GM04504 (cell line): ENCODE measurements at regions not wholly inside any gene's neighbourhood (a gene's known extent, or its start where the extent isn't known, plus 50 kb on each side); places are given as distances from the start of the nearest gene placed in this dataset.
"Not testable (repeated sequence)": the region's sequence is repeated elsewhere in the genome, so short reads cannot be mapped to it uniquely, and the experiment has no call there.

Source experiments
- DNase-seq: peaks from one replicate; pipeline ENCODE4 v3.0.0-alpha.2; 2012; ENCODE audit warnings: low read depth

DNA sequence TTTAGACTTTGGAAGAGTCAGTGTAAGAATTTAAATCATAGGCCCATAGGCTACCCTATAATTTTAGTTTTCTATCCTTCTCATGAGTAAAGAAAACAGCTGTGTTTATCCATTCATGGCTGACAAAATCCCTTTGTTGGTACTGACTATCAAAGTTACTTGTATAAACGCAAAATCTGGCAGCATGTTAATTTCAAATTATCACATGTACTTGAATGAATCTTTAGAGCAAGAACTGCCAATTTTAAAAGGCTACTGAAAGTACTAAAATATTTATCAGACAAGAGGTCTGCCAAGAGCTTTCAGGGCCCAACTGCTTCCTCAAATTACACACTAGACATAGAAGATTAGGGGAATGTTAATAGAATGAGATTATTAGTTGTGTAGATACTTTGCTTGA is 66.6 kb downstream of the MYL12B start:
- DNase-seq = no peak

DNA sequence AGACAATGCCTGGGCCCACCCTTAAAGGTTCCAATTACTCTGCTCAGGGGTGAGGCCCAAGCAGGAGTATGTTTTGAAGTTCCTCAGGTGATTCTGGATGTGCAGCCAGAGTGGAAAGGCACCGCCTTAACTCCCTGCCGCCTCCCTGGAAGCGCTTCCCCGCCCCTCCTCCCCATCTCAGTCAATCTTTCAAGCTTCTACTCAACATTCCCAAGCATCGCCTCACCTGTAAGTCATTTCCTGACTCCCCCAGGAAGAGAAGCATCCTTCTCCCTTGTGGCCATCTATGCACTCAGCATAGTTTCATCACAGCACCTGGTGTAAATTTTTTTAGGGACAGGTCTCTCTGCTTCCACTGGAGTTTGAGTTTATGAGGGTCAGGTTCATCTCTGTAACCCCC is 67.5 kb downstream of the MYL12B start:
- no peak for DNase-seq

DNA sequence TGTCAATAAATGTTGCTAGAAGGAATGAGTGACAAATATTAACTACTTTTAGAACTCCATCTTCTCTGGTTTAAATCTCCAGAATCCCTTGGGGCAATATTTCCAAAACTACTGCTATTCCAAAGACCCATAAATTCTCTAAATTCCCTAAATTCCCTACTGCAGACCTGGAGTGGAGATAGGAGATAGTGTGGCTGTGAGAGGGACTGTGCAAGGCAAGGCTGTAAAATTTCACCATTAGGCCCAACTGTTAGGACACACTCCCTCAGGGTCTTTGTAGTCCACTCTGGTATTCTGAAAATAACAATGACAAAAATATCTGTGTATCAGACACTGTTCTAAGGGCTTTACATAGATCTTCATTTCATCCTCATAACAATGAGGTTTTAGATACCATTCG is 67.9 kb downstream of the MYL12B start:
- no peak for DNase-seq

DNA sequence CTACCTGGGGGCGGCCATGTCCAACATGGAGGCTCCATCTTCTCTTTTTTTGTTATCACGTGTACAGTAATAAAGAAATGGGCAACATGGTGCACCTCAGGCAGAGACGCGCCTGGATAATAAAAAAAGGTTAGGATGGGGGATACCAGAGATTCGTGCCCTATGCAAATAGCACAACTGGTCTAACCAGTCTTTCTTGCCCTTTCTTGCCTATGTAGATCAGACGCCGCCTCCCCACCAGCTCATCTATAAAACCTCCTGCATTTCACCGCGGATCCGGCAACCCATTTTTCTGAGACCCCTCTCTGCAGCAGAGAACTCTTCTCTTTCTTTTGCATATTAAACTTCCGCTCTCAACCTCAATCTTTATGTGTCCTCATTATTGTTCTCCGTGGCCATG is 68.7 kb downstream of the MYL12B start:
- no peak for DNase-seq

DNA sequence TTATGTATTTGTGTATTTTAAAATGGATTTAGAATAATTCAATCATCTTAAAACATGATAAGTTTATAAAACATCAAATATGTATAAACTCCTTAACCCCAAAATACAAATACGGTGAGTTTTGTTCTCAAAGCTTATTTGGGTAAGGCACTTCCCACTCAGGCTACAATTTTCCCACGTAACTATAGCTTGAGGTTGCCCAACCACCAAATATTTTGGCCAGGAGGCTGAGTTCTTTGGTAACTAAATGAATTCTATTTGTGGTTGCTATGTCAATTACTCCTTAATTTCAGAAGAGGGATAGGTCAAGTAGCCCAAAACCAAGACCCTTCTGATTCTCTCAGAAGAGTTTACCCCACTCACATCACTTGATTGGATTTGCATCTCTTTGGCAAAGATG is 70.4 kb downstream of the MYL12B start:
- DNase-seq = no peak

DNA sequence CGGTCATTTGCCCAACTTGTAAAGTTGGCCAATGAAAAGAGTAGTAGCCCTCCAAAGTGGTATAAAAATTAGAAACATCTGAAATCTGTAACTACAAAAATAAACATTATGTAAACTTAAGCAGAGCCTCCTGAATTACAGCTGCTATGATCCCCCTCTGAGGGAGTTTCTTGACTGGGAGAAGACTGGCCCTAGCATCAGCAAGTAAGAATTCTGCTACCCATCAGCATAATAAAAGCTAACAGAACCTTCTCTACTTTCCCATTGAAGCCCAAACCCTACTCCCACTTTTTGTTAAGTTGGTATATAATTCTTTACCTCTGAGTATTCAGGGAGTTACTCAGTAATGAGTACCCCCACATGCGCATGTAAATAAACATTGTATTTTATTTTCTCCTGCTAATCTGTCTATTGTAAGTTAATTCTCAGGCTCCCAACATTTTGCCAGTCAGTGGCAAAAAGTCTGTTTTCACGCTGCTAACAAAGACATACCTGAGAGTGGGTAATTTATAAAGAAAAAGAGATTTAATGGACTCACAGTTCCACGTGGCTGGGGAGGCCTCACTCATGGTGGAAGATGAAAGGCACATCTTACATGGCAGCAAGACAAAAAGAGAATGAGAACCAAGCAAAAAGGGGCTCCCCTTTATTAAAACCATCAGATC is 71.3 kb downstream of the MYL12B start:
- DNase-seq = no peak

DNA sequence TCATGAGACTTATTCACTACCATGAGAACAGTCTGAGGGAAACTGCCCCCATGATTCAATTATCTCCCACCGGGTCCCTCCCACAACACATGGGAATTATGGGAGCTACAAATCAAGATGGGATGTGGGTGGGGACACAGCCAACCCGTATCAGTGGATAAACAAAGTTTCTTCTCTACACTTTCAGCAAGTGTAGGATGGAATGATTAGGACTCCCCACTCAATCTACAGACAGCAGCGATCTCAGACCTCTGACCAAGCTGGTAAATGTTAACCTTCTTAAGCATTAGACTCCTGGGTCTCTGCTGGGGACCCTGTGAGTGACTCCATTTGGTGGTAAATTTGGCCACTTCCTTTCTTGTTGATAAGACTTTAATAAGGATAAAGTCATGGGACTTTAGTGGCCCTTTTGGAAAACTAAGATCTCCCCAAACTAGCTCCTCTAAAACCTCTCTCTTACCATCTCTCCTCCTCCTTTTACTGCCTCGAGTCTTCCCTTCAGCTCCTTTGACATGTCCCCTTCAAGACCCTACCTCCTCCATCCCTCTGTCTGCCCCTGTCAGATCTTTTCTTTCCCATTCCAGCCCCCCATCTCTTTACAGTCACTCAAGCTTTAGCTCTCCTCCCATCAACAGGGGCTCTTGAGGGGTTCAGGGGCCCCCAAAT is 71.9 kb downstream of the MYL12B start:
- no peak for DNase-seq

DNA sequence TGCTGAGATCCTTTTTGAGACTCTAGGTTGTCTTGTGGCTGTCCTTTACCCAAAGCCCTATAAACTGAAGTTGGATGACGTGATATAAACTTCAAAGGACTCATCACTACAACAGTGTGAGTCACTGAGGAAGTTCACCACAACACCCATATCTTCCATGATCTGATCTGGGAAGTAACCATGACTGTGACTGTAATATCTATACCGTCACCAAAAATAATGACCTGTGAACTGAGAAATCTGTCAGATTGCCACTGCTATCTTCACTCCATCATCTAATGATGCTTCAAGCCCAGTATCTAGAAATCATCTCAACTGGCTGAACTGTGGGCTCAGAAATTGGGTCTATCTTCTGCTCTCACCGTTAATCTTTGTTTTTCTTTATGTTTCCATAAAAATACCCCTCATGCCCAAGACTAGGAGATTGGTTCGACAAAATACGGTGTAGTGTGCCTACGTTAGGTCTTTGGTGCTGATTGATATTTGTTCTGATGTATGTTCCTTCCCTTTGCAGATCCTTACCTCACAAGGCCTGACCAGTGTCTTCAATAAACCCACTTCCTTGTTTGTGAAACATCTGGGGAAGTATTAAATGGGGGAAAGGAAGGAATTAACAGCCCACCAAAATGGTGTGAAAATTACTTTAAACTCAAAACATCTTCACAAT is 78.2 kb downstream of the MYL12B start:
- no peak for DNase-seq

DNA sequence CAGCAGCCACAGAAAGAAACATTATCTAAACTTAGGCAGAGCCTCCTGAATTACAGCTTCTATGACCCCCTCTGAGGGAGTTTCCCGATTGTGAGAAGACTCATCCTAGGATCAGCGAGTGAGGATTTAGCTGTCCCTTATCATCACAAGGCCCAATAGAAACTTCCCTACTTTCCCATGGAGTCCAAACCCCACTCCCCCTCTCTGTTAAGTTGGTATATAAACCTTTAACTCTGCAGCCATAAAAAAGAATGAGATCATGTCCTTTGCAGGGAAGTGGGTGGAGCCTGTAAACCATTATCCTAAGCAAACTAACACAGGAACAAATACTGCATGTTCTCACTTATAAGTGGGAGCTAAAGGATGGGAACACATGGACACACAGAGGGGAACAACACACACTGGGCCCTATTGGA is 78.8 kb downstream of the MYL12B start:
- DNase-seq = no peak

DNA sequence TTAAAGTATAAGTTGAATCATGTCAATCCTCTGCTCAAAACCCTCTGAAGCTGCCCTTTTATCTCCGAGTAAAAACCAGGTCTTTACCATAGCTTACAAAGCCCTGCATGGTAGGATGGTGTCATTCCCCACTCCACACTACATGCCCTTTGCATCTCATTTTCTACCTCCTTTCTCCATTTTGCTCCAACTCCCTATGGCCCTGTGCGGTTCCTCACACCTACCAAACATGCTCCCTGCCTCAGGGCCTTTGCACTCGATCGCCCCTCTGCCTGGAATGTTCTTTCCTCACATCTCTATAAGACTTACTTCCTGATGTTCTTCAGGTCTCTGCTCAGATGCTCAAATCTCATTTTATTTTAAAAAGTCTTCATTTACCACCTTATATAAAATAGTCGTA is 80.7 kb downstream of the MYL12B start:
- no peak for DNase-seq

DNA sequence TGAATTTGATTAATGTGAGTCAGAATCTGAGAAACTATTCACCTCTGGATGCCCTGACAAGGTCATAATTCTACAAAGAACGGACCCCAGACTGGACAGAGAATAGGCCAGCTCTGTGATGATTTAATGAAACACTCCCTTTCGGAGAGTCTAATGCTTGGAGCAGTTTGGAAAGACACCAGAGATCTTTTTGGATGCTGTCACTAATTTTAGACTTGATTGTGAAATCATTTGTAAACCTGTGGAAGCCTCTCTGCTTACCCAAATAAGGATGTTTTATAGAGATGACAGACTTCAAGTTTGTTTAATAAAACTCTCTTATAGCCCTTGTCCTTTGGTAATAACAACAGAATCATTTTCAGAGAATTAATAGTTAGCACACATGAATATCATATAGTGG is 83.5 kb downstream of the MYL12B start:
- no peak for DNase-seq

DNA sequence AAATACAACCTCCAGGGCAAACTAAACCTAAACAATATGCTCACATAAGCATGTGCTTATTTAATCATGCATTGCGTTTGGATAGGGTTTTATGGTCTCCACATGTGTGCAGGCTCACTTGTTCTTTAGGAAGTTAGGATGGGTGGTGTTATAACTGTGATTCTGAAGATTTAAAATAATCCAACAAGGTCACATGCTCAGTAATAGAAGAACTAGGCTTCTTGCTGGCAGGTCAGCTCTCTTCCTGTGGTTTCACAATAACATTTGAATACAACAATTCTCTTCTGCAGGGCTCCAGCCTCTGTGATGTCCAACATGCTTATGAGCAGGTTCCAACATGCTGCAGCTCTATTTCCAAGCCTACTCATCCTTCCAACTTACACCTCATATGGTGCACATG is 84.0 kb downstream of the MYL12B start:
- DNase-seq = no peak

DNA sequence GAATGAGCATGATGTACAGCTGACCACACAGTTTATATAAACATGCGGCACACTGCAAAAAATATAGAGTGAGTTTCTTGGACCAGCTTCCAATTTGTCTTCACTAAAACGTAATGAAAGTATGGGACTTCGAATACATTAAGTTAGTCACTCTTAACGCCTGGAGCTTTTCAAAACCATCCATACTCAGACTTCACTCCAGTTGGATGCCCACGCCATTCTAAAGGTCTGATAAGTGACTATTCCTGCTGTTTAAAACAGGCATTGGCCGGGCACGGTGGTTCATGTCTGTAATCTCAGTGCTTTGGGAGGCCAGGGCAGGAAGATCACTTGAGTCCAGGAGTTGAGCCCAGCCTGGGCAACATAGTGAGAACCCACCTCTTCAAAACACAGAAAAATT is 84.6 kb downstream of the MYL12B start:
- no peak for DNase-seq

DNA sequence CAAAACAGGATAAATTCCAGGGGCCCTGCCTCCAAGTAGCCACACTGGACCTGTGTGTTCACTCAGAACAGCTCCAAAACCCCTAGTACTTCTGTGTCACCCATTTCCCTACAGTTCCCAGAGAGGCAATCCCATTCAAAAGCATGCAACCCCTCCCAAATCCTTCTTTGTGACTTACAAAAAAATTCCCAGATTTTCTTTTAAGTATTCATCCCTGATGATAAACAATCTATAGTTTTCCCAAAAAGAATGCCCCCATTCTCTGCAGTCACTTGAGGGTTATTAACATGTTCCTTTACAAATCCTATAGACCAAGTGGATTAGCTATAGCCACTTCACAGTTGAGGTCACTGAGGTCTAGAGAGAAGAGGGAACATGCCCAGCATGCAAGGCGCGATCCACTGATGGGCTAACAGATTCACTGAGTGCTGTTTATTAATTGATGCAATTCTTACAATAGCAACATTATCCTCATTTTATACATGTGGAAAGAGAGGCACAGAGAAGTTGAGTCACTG is 85.4 kb downstream of the MYL12B start:
- DNase-seq = no peak

DNA sequence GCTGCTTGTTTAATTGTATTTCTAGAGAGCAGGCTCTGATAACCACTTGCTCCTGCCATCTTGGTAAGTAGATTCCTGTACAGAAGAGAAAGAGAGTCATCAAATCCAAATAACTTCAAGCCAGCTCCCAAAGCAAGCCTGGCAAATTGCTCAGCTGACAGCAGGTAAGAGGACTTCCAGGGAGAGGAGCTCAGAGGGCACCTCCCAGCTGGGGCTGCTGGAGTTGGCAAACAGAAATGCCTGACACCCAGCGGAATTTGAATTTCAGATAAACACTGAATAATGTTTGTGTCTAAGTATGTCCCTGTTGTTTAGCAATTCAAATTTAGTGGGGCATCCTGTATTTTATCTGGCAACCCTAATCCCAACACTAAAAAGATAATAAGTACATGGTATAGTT is 86.2 kb downstream of the MYL12B start:
- DNase-seq = no peak

DNA sequence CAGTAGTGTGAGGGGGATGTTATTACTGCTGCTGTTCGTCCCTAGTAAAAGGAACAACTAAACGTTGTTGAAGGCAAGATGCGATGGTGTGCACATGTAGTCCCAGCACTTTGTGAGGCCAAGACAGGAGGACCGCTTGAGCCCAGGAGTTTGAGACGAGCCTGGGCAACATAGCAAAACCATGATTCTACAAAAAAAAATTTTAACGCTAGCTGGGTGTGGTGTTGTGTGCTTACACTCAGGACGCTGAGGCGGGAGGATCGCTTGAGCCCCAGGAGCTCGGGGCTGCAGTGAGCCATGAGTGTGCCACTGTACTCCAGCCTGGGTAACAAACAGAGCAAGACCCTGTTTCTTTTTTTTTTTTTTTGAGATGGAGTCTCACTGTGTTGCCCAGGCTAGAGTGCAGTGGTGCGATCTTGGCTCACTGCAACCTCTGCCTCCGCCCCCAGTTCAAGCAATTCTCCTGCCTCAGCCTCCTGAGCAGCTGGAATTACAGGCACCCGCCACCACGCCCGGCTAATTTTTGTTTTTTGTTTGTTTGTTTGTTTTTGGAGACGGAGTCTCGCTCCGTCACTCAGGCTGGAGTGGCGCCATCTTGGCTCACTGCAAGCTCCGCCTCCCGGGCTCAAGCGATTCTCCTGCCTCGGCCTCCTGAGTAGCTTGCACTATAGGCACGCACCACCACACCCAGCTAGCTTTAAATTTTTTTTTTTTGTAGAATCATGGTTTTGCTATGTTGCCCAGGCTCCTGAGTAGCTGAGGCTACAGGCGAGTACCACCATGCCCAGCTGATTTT is 87.3 kb downstream of the MYL12B start:
- DNase-seq = not testable (repeated sequence)

DNA sequence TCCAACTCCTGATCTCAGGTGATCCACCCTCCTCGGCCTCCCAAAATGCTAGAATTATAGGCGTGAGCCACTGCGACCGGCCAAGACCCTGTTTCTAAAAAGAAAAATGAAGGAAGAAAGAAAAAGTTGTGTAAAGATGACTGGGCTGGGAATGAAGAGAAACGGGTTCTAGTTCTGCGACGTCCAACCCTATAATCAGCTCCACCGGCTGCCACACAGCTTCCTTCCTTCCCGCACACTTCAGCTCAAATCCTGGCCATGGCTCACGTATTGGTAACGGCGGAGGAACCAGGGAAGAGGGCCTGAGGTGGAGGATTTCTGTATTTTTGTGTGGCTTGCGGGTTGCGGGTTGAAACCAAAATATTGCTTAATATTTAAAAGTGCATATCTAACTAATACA is 88.1 kb downstream of the MYL12B start:
- no peak for DNase-seq

DNA sequence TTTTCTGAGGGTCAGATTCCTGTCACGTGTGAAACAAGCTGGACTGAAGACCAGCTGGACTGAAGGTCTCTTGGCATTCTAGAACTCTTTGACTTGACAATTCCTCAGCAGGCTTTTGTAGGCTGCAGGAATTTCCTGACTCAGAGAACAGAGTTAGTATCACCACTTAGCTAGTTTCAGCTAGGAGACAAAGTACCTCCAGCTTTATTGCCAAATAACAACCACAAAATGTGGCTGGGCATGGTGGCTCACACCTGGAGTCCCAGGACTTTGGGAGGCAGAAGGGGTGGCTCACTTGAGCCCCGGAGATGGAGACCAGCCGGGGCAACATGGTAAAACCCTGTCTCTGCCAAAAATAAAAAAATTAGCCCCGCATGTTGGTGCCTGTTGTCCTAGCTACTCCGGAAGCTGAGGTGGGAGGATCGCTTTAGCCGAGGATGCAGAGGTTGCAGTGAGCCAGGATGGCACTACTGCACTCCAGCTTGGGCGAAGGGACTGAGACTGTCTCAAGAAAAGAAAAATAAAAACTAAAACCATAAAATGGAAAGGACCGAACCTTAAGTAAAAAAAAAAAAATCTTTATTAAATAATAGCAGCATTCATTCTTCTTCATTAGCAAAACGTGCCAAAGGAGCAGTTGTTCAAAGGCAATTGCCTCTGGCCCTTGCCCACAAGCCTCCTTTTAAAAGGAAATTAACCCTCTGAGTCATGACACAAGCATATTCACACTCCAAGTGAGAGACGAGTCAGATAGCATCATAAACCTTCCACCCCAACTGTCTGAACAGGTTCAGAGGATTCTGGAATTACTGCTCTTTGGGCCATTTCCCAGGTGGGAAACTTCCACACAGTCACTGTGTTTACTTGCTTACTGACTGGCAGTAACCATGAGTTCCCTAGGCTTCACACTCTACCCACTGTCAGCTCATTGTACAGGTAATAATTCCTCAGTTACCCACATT is 88.9 kb downstream of the MYL12B start:
- DNase-seq = no peak

DNA sequence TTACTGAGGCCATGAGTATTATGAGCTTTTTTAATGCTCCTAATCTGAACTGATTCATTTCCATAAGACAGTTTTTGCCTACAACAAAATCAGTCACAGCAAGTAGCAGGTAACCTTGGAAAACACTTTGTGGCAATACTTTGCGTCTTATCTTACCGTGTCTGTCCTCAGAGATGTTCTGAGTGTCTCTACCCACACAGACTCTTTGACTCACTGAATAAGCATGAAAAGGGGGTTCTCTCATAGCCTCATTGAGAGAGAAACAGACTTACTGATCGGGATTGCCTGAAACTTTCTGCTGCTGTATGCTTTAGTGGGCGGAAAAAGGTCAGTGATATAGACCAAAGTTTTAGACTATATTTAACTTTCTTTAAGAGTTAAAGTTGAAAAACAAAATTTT is 92.6 kb downstream of the MYL12B start:
- DNase-seq = no peak

DNA sequence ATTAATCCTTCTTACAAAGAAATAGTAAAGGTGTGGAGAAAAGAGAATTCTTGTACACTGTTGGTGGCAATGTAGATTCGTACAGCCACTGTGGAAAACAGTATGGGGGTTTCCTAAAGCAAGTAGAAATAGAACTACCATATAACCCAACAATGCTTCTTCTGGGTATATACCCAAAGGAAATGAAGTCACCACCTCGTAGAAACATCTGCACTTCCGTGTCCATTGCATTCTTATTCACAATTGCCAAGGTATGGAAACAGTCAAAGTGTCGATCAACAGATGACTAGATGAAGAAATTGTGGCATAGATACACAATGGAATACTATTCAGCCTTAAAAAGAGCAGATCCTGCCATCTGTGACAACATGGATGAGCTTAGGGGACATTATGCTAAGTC is 93.4 kb upstream of the TGIF1 start:
- no peak for DNase-seq

DNA sequence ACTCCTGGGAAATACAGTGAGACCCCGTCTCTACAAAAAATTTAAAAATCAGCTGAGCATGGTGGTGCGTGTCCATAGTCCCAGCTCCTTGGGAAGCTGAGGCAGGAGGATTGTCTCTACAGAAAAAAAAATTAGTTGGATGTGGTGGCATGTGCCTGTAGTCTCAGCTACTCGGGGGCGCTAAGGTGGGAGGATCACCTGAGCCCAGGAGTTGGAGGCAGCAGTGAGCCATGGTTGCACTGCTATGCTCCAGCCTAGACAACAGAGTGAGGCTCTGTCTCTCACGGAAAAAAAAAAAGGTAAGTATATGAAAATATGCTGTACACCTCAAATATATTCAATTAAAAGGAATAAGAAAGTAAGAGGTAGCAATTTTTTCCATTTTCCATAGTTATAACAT is 92.5 kb upstream of the TGIF1 start:
- no peak for DNase-seq
